Epithelial cell of esophagus (primary cell): ENCODE measurements at regions not wholly inside any gene's neighbourhood (a gene's known extent, or its start where the extent isn't known, plus 50 kb on each side); places are given as distances from the start of the nearest gene placed in this dataset.

Experiments used
- DNase-seq: peaks from one replicate; pipeline ENCODE4 v3.0.0; 2010; ENCODE audit warnings: low read depth
- H3K4me3 ChIP-seq: 2 replicates; pipeline ENCODE4 v1.5.1; 2011; ENCODE audit warnings: mild to moderate bottlenecking, low read length, control low read depth
- TF ChIP-seq, protein P1 (sequence below): IDR thresholded peaks from 2 replicates; pipeline ENCODE4 v1.5.1; 2011; ENCODE audit warnings: low read depth, mild to moderate bottlenecking, low read length, control low read depth, inconsistent platforms; ENCODE audit not compliant: insufficient read depth; ENCODE audit errors: missing control alignments

DNA sequence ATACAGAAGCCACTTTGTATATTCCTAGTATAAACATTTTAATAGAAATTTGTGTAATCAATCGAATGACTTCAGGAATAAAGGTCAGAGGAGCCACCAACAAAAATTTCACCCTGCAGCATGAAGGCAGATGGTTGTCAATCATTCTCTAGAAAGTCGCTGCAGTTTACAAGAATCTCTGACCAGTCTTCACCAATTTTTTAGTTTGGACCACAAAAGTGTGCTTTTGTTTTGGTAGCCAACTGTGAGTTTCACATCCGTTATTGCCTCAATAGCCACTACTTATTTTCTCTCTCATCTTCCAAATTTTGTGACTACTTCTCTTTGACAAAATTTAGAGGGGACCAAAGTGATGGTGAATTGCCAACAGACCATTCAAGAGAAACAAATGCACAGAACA is 1155.6 kb downstream of the AMY1C start:
- TF ChIP-seq, protein P1, sequence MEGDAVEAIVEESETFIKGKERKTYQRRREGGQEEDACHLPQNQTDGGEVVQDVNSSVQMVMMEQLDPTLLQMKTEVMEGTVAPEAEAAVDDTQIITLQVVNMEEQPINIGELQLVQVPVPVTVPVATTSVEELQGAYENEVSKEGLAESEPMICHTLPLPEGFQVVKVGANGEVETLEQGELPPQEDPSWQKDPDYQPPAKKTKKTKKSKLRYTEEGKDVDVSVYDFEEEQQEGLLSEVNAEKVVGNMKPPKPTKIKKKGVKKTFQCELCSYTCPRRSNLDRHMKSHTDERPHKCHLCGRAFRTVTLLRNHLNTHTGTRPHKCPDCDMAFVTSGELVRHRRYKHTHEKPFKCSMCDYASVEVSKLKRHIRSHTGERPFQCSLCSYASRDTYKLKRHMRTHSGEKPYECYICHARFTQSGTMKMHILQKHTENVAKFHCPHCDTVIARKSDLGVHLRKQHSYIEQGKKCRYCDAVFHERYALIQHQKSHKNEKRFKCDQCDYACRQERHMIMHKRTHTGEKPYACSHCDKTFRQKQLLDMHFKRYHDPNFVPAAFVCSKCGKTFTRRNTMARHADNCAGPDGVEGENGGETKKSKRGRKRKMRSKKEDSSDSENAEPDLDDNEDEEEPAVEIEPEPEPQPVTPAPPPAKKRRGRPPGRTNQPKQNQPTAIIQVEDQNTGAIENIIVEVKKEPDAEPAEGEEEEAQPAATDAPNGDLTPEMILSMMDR: no peak
- DNase-seq: no peak
- no peak overlapping the region for H3K4me3 ChIP-seq

DNA sequence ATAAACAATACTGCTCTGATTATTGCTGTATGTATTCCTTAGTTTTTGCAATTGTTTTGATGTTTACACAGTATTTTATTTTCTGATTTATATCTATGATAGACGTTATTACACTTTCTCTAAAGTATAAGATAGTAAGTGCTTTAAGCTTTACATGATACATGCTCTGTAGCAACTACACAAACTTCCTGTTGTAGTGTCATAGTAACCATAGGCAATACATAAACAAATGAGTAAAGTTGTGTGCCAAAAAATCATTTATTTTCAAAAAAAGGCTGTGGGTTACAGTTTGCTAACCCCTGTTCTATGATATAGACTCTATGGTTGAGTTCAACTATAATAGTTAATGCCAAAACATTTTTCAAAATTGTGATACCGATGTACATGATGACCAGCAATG is 1156.4 kb downstream of the AMY1C start:
- no peak for DNase-seq
- TF ChIP-seq, protein P1: no peak
- H3K4me3 ChIP-seq: no peak overlapping the region

DNA sequence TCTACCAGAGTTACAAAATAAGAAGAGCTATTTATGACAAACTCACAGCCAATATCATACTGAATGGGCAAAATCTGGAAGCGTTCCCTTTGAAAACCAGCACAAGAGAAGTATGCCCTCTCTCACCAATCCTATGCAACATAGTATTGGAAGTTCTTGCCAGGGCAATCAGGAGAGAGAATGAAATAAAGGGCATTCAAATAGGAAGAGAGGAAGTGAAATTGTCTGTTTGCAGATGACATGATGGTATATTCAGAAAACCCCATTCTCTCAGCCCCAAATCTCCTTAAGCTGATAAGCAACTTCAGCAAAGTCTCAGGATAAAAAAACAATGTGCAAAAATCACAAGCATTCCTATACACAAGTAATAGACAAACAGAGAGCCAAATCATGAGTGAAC is 1169.5 kb downstream of the AMY1C start:
- H3K4me3 ChIP-seq: no peak overlapping the region
- DNase-seq: no peak
- TF ChIP-seq, protein P1: no peak

DNA sequence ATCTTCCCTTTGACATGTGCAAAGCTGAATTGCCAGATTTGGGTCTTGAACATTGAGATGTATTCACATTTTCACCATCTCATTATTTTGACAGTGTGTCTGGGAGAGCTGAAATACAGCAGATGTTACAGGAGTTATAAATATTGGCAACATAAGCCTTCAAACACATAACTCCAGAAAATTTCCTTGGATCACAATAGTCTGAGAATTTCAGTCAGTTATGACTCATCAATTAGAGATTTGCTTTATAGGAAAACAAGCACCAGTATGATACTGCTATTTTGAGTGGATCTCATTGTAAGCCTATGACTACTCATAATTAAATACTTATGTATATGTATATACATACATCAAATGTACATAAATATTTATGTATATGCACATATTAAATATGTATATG is 1171.8 kb downstream of the AMY1C start:
- TF ChIP-seq, protein P1: no peak
- peak; percentile 15 for DNase-seq
- no peak overlapping the region for H3K4me3 ChIP-seq

DNA sequence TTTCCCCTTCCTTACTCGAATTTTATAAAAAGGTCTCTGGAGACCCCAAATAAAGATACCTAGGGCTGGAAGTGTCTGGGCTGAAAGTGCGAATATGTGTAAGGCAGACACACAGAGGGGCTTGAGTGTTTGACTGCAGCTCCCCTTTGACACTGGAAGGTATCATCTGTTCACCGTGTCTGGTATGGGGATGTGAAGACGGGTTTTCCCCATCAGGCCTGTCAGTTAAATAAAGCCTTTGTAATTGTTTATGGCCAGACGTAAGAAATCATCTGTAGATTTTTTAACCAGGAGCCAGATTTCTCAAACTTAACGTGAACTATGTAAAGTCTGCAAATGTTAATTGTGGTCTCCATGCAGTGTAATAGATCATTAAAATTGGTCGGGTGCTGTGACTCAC is 1173.4 kb downstream of the AMY1C start:
- H3K4me3 ChIP-seq: no peak overlapping the region
- TF ChIP-seq, protein P1: no peak
- DNase-seq: no peak

DNA sequence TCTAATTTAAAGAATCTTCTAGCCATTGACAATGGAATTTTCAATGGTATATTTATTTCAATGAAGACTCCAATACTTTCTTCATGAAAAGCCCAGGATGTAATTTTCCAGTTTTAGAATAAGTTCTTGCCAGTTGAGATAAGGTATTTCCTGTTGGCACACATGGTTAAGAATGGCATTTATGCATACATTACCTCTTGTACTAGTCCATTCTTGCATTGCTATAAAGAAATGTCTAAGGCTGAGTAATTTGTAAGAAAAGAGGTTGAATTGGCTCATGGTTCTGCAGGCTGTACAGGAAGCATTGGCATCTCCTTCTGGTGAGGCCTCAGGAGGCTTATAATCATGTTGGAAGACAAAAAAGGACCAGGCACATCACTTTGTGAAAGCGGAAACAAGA is 1179.6 kb downstream of the AMY1C start:
- no peak overlapping the region for H3K4me3 ChIP-seq
- TF ChIP-seq, protein P1: no peak
- peak; percentile 67 for DNase-seq

DNA sequence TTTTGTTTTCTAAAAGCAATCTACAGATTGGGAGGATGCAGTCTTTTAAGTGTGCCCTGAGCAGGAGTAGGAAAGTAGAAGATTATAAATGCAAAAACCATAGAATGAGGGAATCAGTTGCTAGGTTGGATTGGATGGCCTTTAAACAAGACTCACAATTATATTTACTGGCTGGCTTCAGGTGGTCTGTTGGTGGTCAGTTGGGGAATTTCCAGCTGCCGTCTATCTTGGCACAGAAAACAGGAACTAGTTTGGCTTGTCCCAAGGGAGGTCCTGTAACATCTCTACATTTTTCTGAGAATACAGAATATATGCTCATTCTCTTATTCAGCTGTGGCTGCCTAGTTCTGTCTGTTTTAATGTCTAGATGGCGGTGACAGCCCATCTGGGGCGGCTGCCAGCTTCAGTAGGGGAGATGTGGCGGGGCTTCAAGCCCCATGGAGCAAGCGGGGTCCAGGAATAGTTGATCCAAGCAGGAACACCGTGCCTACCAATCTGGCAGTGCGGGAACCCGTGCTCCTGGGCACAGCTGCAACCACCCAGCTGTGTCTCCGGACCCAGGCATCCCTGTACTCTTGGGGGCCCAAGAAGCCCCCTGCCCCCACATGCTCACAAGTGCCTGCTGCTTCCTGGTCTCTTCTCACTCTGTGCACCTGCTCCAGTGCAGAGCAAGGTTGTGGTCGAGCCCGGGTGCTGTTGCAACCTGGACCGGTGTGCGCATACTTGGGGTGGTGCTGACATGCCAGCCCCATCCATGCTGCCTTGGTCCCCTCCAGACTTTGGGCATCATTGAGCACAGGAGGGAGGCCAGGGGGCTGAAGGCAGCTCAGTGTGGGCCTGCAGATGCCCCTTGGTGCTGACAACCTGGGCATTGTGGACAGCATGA is 1182.6 kb downstream of the AMY1C start:
- TF ChIP-seq, protein P1: no peak
- no peak overlapping the region for H3K4me3 ChIP-seq
- no peak for DNase-seq
